A549 (cell line): ENCODE measurements at regions not wholly inside any gene's neighbourhood (a gene's known extent, or its start where the extent isn't known, plus 50 kb on each side); places are given as distances from the start of the nearest gene placed in this dataset.

Experiments used
- ATAC-seq, 2 experiments: fragments of 200-7000 bp in 1 of 2; fragments of >200 bp in 1 of 2; cut with Nextera tagmentation in 1 of 2; cut with Tn5 transposase in 1 of 2; 3 replicates each; pipeline versions ENCODE4 v1.8.0 to v1.9.1; 2018 to 2020; ENCODE audit warnings: mild to moderate bottlenecking in 1 of 2, moderate library complexity in 1 of 2
- CTCF ChIA-PET: fragments of 300-600 bp; sonication (Branson Sonifier 250); formaldehyde crosslinking; extraction: SDS; loops from one replicate; lab custom pipeline; 2021; ENCODE audit warnings: antibody characterized with exemption, inconsistent platforms; lab: Yijun Ruan, JAX
- POLR2A ChIA-PET: fragments of 350-600 bp; formaldehyde crosslinking; extraction: SDS; loops from one replicate; lab custom pipeline; 2021; ENCODE audit warnings: antibody characterized with exemption, inconsistent platforms; lab: Yijun Ruan, JAX
- DNase-seq, 2 experiments: peaks; one replicate each; pipeline versions ENCODE4 v3.0.0 to v3.0.0-alpha.2; 2011 to 2016; ENCODE audit warnings: low read depth in 1 of 2, low spot score in 1 of 2
- FAIRE-seq: peaks from 2 replicates; lab custom pipeline; 2011; peaks lifted over from hg19 to GRCh38; lab: Jason Lieb, UNC
- H3K27ac ChIP-seq, 2 experiments: fragments of >200 bp; sonication (Bioruptor Twin); formaldehyde crosslinking; 3 replicates each; pipeline ENCODE4 v1.5.1; 2016 to 2017
- H3K4me1 ChIP-seq: fragments of >200 bp; sonication (Bioruptor Twin); formaldehyde crosslinking; 3 replicates; pipeline ENCODE4 v1.6.1; 2016
- H3K4me2 ChIP-seq: fragments of >200 bp; sonication (Bioruptor Twin); formaldehyde crosslinking; 3 replicates; pipeline ENCODE4 v1.6.1; 2016
- H3K4me3 ChIP-seq: fragments of >200 bp; sonication (Bioruptor Twin); formaldehyde crosslinking; 3 replicates; pipeline ENCODE4 v1.5.1; 2016
- H3K9me3 ChIP-seq: fragments of >200 bp; sonication (Bioruptor Twin); formaldehyde crosslinking; 3 replicates; pipeline ENCODE4 v1.6.1; 2016
- BCL3 ChIP-seq: fragments of >200 bp; sonication (Bioruptor Twin); formaldehyde crosslinking; IDR thresholded peaks from 3 replicates; pipeline ENCODE4 v1.6.1; 2016
- CBX2 ChIP-seq: fragments of 200-600 bp; sonication (generic); IDR thresholded peaks from 2 replicates; pipeline ENCODE4 v1.6.1; 2016; ENCODE audit warnings: low read depth, mild to moderate bottlenecking, borderline replicate concordance
- CHD2 ChIP-seq: fragments of 150-350 bp; IDR thresholded peaks from 2 replicates; pipeline ENCODE4 v1.6.1; 2014; ENCODE audit warnings: low read length; ENCODE audit not compliant: partially characterized antibody
- CTCF ChIP-seq: fragments of >200 bp; sonication (Bioruptor Twin); formaldehyde crosslinking; IDR thresholded peaks from 3 replicates; pipeline ENCODE4 v1.5.1; 2016
- ELK1 ChIP-seq: fragments of 150-350 bp; IDR thresholded peaks from 2 replicates; pipeline ENCODE4 v1.6.1; 2014; ENCODE audit warnings: low read depth, mild to moderate bottlenecking, low read length
- HEYL ChIP-seq: fragments of 250-450 bp; sonication (Bioruptor Pico); IDR thresholded peaks from 2 replicates; pipeline ENCODE4 v1.8.0; 2021; ENCODE audit warnings: mild to moderate bottlenecking, moderate library complexity
- HMGXB4 ChIP-seq: fragments of 250-450 bp; sonication (Bioruptor Pico); IDR thresholded peaks from 2 replicates; pipeline ENCODE4 v1.5.0; 2021; ENCODE audit warnings: mild to moderate bottlenecking, moderate library complexity, borderline replicate concordance
- HOXB5 ChIP-seq: fragments of 250-450 bp; sonication (Bioruptor Pico); IDR thresholded peaks from 2 replicates; pipeline ENCODE4 v1.5.0; 2020; ENCODE audit warnings: mild to moderate bottlenecking, moderate library complexity
- KDM1A ChIP-seq: fragments of 200-600 bp; sonication (generic); IDR thresholded peaks from 2 replicates; pipeline ENCODE4 v1.6.1; 2016; ENCODE audit warnings: low read depth, mild to moderate bottlenecking
- NFE2L2 ChIP-seq: fragments of 150-350 bp; conservative IDR thresholded peaks from 2 replicates; pipeline ENCODE4 v1.6.1; 2014; ENCODE audit warnings: low read length
- PHF8 ChIP-seq: fragments of 200-600 bp; sonication (generic); IDR thresholded peaks from 2 replicates; pipeline ENCODE4 v1.6.1; 2016; ENCODE audit warnings: low read depth, mild to moderate bottlenecking, antibody characterized with exemption, moderate library complexity, borderline replicate concordance
- RAD21 ChIP-seq, 2 experiments: fragments of >200 bp in 1 of 2; sonication (Bioruptor Twin) in 1 of 2; formaldehyde crosslinking in 1 of 2; IDR thresholded peaks in 1 of 2; conservative IDR thresholded peaks in 1 of 2; 2 replicates in 1 of 2; 3 replicates in 1 of 2; pipeline ENCODE4 v1.6.1; 2012 to 2018; ENCODE audit warnings: inconsistent platforms in 1 of 2
- RARB ChIP-seq: fragments of 250-450 bp; sonication (Bioruptor Pico); IDR thresholded peaks from 2 replicates; pipeline ENCODE4 v1.8.0; 2021; ENCODE audit warnings: mild to moderate bottlenecking, moderate library complexity
- REST ChIP-seq: fragments of 200-600 bp; sonication (generic); IDR thresholded peaks from 2 replicates; pipeline ENCODE4 v1.6.1; 2016; ENCODE audit warnings: antibody characterized with exemption, mild to moderate bottlenecking, moderate library complexity
- SMC3 ChIP-seq: fragments of >200 bp; sonication (Bioruptor Twin); formaldehyde crosslinking; IDR thresholded peaks from 3 replicates; pipeline ENCODE4 v1.6.1; 2018; ENCODE audit warnings: inconsistent platforms
- TFCP2L1 ChIP-seq: fragments of 250-450 bp; sonication (Bioruptor Pico); IDR thresholded peaks from 2 replicates; pipeline ENCODE4 v1.5.0; 2021; ENCODE audit warnings: mild to moderate bottlenecking
- USF2 ChIP-seq: fragments of 450-650 bp; IDR thresholded peaks from 2 replicates; pipeline ENCODE4 v1.6.1; 2014; ENCODE audit warnings: antibody characterized with exemption
- ZC3H11A ChIP-seq: fragments of 450-650 bp; IDR thresholded peaks from 2 replicates; pipeline ENCODE4 v1.6.1; 2014; ENCODE audit warnings: antibody characterized with exemption, mild to moderate bottlenecking
- ZNF302 ChIP-seq: fragments of 250-450 bp; sonication (Bioruptor Pico); IDR thresholded peaks from 2 replicates; pipeline ENCODE4 v1.9.0; 2021; ENCODE audit warnings: inconsistent platforms, mild to moderate bottlenecking, moderate library complexity
- WGBS: methylation state at CpG from one replicate; pipeline ENCODE4 v1.1.6; 2017; ENCODE audit errors: missing lambda C conversion rate; 5-methylcytosine and 5-hydroxymethylcytosine counted together

GRCh38 chr9:134561427-134562145, 80.0 kb upstream of the COL5A1 start:
- ATAC-seq (no peak), DNase-seq (no peak), FAIRE-seq (no peak)
- H3K9me3 ChIP-seq, result peaks cover 14% of the 10 kb centered on the region
- no peaks in the 10 kb centered on the region for H3K4me1 ChIP-seq
- no peak overlapping the region for H3K4me2 ChIP-seq
- CTCF ChIA-PET, result interaction anchor here (1.0 to 1.4 kb wide), 2 partner anchors 10 to 59 kb away, joined by 3 to 4 read pairs; no protein-coding TSS in a partner anchor
- 49% methylated on average over 12 of the region's 12 CpGs for WGBS
- H3K4me3 ChIP-seq, result no peak overlapping the region
- TF ChIP-seq USF2 (no peak), HEYL (CRISPR knock-in tag) (no peak), CBX2 (no peak), PHF8 (no peak), ZNF302 (CRISPR knock-in tag) (no peak), REST (no peak), NFE2L2 (no peak), ELK1 (no peak), SMC3 (no peak), HMGXB4 (CRISPR knock-in tag) (no peak), RAD21 (conservative IDR thresholded peaks at IDR 0.05 in 1 of 2, IDR thresholded peaks at IDR 0.05 in 1 of 2) (no peak), RARB (CRISPR knock-in tag) (no peak)
- H3K27ac ChIP-seq, result no peak overlapping the region
- POLR2A ChIA-PET, result no interaction called here

GRCh38 chr9:134562146-134562849, 79.3 kb upstream of the COL5A1 start:
- peaks cover 18% of the 10 kb centered on the region for H3K9me3 ChIP-seq
- POLR2A ChIA-PET, result no interaction called here
- CTCF ChIA-PET, result interaction anchor here (1.0 to 1.4 kb wide), 2 partner anchors 9 to 60 kb away, joined by 3 to 4 read pairs; no protein-coding TSS in a partner anchor
- H3K4me1 ChIP-seq, result no peaks in the 10 kb centered on the region
- no peak overlapping the region for H3K4me3 ChIP-seq
- no peak overlapping the region for H3K27ac ChIP-seq
- ATAC-seq, result no peak
- no peak overlapping the region for H3K4me2 ChIP-seq
- no peak for DNase-seq
- no peak for FAIRE-seq
- 38% methylated on average over 5 of the region's 5 CpGs for WGBS
- TF ChIP-seq KDM1A (no peak), TFCP2L1 (CRISPR knock-in tag) (no peak), CTCF (no peak), ZC3H11A (no peak), HOXB5 (no peak), NFE2L2 (no peak), BCL3 (no peak), CHD2 (no peak)
